ENCODE measurements at regions not wholly inside any gene's neighbourhood (a gene's known extent, or its start where the extent isn't known, plus 50 kb on each side); places are given as distances from the start of the nearest gene placed in this dataset.

DNA sequence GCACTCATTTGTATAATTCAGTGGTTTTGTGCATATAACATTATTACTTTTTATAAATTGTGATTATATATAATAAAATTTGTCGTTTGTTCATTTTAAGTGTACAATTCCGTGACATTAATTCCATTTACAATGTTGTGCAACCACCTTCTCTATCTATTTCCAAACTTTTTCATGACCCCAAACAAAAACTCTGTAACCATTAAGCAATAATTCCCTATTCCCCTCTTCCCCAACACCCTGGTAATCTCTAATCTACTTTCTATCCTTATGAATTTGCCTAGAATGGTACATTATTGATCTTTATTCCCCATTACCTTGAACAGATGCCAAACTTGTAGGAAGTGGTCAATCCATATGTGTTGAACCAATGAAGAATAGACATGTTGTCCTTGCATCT is 61.3 kb upstream of the SMIM36 start:
- Histone ChIP-seq H3K27me3 (replicated peaks in 1 of 4; ENCODE audit: control insufficient read depth in 3 of 4, extremely low read depth in 1 of 4, insufficient read depth in 3 of 4, low read length in 3 of 4) (no peaks in the 10 kb centered on the region), H3K4ac (replicated peaks; ENCODE audit: insufficient read length, low read depth, low read length) (no peak overlapping the region), H3K23me2 (ENCODE audit: low read depth, low read length) (no peaks in the 10 kb centered on the region; the same call in 1 of the 2 replicates), H3K9ac (replicated peaks in 1 of 4; ENCODE audit: extremely low read depth in 1 of 4, low read depth in 3 of 4, low read length in 3 of 4) (no peak overlapping the region), H2BK5ac (ENCODE audit: low read depth, low read length) (no peak overlapping the region), H3K18ac (ENCODE audit: extremely low read depth, low read length) (no peak overlapping the region), H3K4me1 (replicated peaks in 1 of 4; ENCODE audit: control insufficient read depth in 3 of 4, insufficient read depth in 4 of 4, low read length in 3 of 4) (peaks cover 2 to 12% (median 7%) of the 10 kb centered on the region in 4 experiments; a peak in 6 of 7 replicates), H3K23ac (ENCODE audit: insufficient read length) (no peak overlapping the region), H2BK120ac (replicated peaks; ENCODE audit: low read depth, low read length) (no peak overlapping the region), H3K4me3 (ENCODE audit: extremely low read depth in 1 of 4, insufficient read depth in 2 of 4, low read depth in 3 of 4, low read length in 4 of 4) (no peak overlapping the region), H2BK15ac (ENCODE audit: low read length) (no peak overlapping the region), H3K14ac (ENCODE audit: insufficient read length) (no peak overlapping the region), H3K4me2 (ENCODE audit: insufficient read depth in 1 of 2, low read depth in 2 of 2, low read length in 2 of 2) (no peak overlapping the region), H4K20me1 (replicated peaks in 1 of 2; ENCODE audit: control insufficient read depth in 1 of 2, insufficient read depth in 2 of 2, low read length in 2 of 2) (no peaks in the 10 kb centered on the region), H4K5ac (ENCODE audit: insufficient read length, low read depth, low read length) (no peak overlapping the region), H4K8ac (ENCODE audit: extremely low read depth, insufficient read depth, low read length) (no peak overlapping the region), H4K91ac (replicated peaks; ENCODE audit: insufficient read length, low read length) (no peak overlapping the region), H2BK20ac (ENCODE audit: low read length) (no peak overlapping the region), H3K27ac (ENCODE audit: low read depth, low read length) (no peak overlapping the region), H2AK5ac (ENCODE audit: low read depth, low read length) (no peak overlapping the region), H3K79me1 (ENCODE audit: low read depth, low read length) (no peaks in the 10 kb centered on the region), H3K36me3 (ENCODE audit: control insufficient read depth in 2 of 4, insufficient read depth in 4 of 4, low read length in 3 of 4) (no peaks in the 10 kb centered on the region), H2BK12ac (ENCODE audit: low read depth, low read length) (no peak overlapping the region), H3K56ac (replicated peaks; ENCODE audit: insufficient read length, low read depth, low read length) (no peak overlapping the region), H2AFZ (ENCODE audit: low read length) (no peak overlapping the region), H3K79me2 (ENCODE audit: control insufficient read depth in 1 of 2, insufficient read depth in 2 of 2, low read length in 2 of 2) (no peaks in the 10 kb centered on the region), H3K9me3 (ENCODE audit: insufficient read depth in 2 of 2, low read depth in 1 of 2, low read length in 1 of 2) (no peaks in the 10 kb centered on the region)
- CTCF ChIA-PET (ENCODE audit: partially characterized antibody) = interaction anchor here (0.9 kb wide), 1 partner anchor 23 kb away, joined by 3 read pairs; no protein-coding TSS in a partner anchor
- FAIRE-seq (no peak), DNase-seq (ENCODE audit: low read depth in 1 of 2, low spot score in 2 of 2) (no peak)
- TF ChIP-seq CTBP2 (IDR thresholded peaks at IDR 0.05; ENCODE audit: borderline replicate concordance, insufficient read depth, insufficient read length, low read length) = no peak
- POLR2A ChIA-PET (ENCODE audit: partially characterized antibody) = no interaction called here
- 96% methylated on average over 2 of the region's 2 CpGs; no CpG with 5 or more reads in 1 of the 2 experiments for WGBS, 2 experiments (ENCODE audit: extremely low coverage in 1 of 2, insufficient coverage in 1 of 2, insufficient read length in 1 of 2, insufficient replicate concordance in 2 of 2, low coverage in 1 of 2, low lambda C conversion rate in 2 of 2, missing lambda C conversion rate in 1 of 2)

Data from H1 (cell line).